ENCODE measurements at regions not wholly inside any gene's neighbourhood (a gene's known extent, or its start where the extent isn't known, plus 50 kb on each side); places are given as distances from the start of the nearest gene placed in this dataset.
A peak's percentile ranks its signal among the peaks of the same experiment; 100 is the strongest.

GRCh38 chr9:135016037-135016640, 71.3 kb upstream of the OLFM1 start:
- H3K27ac Mint-ChIP-seq, result no peak overlapping the region
- no peak for DNase-seq
- H3K4me3 Mint-ChIP-seq, result no peak overlapping the region
- no peaks in the 10 kb centered on the region for H3K36me3 Mint-ChIP-seq
- POLR2A ChIA-PET, result no interaction called here
- CTCF ChIA-PET, result no interaction called here
- no peaks in the 10 kb centered on the region for H3K4me1 Mint-ChIP-seq (ENCODE audit: low read depth)
- intact Hi-C loops (cut with micrococcal nuclease), result no loop called here
- peaks cover 11% of the 10 kb centered on the region for H3K27me3 Mint-ChIP-seq
- no peaks in the 10 kb centered on the region for H3K9me3 Mint-ChIP-seq

DNA sequence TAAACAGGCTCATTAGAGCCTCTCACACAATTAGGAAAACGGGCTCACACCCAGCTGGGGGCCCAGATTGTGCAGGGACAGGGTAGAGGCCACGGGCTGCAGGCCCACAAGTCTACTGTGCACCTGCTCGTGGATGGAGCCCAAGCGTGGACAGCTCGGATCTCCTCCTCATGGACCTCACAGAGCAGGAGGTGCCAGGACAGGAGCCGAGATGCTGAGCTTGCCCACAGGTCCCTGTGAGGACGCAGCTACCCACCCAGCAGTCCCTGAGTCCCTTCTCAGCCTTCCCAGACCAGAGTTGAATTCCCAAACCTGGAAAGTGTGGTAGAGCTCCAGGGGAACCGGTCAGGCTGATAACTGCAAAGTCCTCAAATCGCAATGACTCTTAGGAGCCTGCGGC, 70.6 kb upstream of the OLFM1 start:
- Mint-ChIP-seq H3K9me3 (no peaks in the 10 kb centered on the region), H3K36me3 (no peaks in the 10 kb centered on the region), H3K27ac (no peak overlapping the region), H3K4me1 (ENCODE audit: low read depth) (no peaks in the 10 kb centered on the region), H3K4me3 (no peak overlapping the region), H3K27me3 (peaks cover 11% of the 10 kb centered on the region)
- POLR2A ChIA-PET, result no interaction called here
- intact Hi-C loops (cut with micrococcal nuclease), result no loop called here
- CTCF ChIA-PET, result no interaction called here
- DNase-seq, result no peak

DNA sequence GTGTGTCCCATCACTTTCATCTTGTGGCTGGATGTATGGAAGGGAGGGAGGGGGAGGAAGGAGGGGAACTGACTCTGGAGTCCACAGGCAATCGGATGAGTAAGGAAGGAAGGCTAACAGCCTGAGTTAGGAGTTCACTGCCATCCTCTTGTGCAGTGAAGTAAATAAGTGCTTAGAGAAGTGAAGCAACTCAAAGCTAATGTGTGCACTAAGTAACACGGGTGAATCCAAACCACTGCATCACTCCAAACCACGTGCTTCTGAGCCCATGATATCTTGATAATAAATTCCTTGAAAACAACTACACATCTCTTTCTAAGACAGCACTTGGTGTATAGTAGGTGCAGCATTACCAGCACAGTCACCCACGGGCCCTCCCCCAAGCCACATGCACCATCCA, 69.6 kb upstream of the OLFM1 start:
- DNase-seq, result no peak
- H3K27ac Mint-ChIP-seq, result no peak overlapping the region
- ChIA-PET POLR2A (no interaction called here), CTCF (no interaction called here)
- H3K9me3 Mint-ChIP-seq, result no peaks in the 10 kb centered on the region
- no peaks in the 10 kb centered on the region for H3K4me1 Mint-ChIP-seq (ENCODE audit: low read depth)
- peaks cover 11% of the 10 kb centered on the region for H3K27me3 Mint-ChIP-seq
- no peak overlapping the region for H3K4me3 Mint-ChIP-seq
- intact Hi-C loops (cut with micrococcal nuclease), result no loop called here
- H3K36me3 Mint-ChIP-seq, result no peaks in the 10 kb centered on the region

- H3K27ac Mint-ChIP-seq, result no peak overlapping the region
- DNase-seq, result peak; percentile 10
- no peaks in the 10 kb centered on the region for H3K4me1 Mint-ChIP-seq (ENCODE audit: low read depth)
- no peaks in the 10 kb centered on the region for H3K9me3 Mint-ChIP-seq
- POLR2A ChIA-PET, result no interaction called here
- H3K4me3 Mint-ChIP-seq, result no peak overlapping the region
- H3K36me3 Mint-ChIP-seq, result no peaks in the 10 kb centered on the region
- H3K27me3 Mint-ChIP-seq, result peaks cover 11% of the 10 kb centered on the region
- intact Hi-C loops (cut with micrococcal nuclease), result no loop called here
- CTCF ChIA-PET, result no interaction called here
These were observed 69.1 kb upstream of the OLFM1 start for GRCh38 chr9:135018306-135018915.

- intact Hi-C loops (cut with micrococcal nuclease), result no loop called here
- Mint-ChIP-seq H3K36me3 (no peaks in the 10 kb centered on the region), H3K9me3 (no peaks in the 10 kb centered on the region), H3K4me1 (ENCODE audit: low read depth) (no peaks in the 10 kb centered on the region), H3K27me3 (peaks cover 7% of the 10 kb centered on the region), H3K4me3 (no peak overlapping the region), H3K27ac (no peak overlapping the region)
- no peak for DNase-seq
- ChIA-PET CTCF (no interaction called here), POLR2A (no interaction called here)
These were observed 68.2 kb upstream of the OLFM1 start for GRCh38 chr9:135019224-135019623.

GRCh38 chr9:135020481-135021392, 66.7 kb upstream of the OLFM1 start:
- POLR2A ChIA-PET, result no interaction called here
- no peak overlapping the region for H3K4me3 Mint-ChIP-seq
- no peaks in the 10 kb centered on the region for H3K27me3 Mint-ChIP-seq
- no peak for DNase-seq
- H3K9me3 Mint-ChIP-seq, result no peaks in the 10 kb centered on the region
- intact Hi-C loops (cut with micrococcal nuclease), result no loop called here
- no peak overlapping the region for H3K27ac Mint-ChIP-seq
- CTCF ChIA-PET, result interaction anchor here (1.0 kb wide), 1 partner anchor 392 kb away, joined by 3 read pairs; no protein-coding TSS in a partner anchor
- H3K36me3 Mint-ChIP-seq, result no peaks in the 10 kb centered on the region
- H3K4me1 Mint-ChIP-seq (ENCODE audit: low read depth), result no peaks in the 10 kb centered on the region

DNA sequence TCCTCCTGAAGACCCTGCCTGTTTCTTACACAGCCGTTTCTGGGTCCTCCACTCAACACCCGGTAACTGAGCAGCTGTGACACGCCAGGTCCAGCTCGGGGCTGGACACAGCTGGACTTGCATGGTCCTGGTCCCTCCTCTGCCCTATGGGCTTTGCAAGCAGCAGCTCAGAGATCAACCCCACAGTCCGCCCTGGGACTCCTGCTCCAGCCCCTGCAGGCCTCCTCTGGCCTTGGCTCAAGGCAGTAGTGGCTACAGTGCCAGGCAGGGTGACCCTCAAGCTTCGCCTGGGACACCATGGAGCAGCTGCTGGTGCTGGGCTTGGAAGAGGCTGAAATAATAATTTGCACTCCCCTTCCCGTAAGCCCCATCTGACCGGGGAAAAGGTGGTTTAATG, 66.1 kb upstream of the OLFM1 start:
- Mint-ChIP-seq H3K27ac (no peak overlapping the region), H3K4me1 (ENCODE audit: low read depth) (no peaks in the 10 kb centered on the region), H3K27me3 (no peaks in the 10 kb centered on the region), H3K4me3 (no peak overlapping the region), H3K9me3 (no peaks in the 10 kb centered on the region), H3K36me3 (no peaks in the 10 kb centered on the region)
- POLR2A ChIA-PET, result no interaction called here
- no peak for DNase-seq
- CTCF ChIA-PET, result no interaction called here
- intact Hi-C loops (cut with micrococcal nuclease), result no loop called here

DNA sequence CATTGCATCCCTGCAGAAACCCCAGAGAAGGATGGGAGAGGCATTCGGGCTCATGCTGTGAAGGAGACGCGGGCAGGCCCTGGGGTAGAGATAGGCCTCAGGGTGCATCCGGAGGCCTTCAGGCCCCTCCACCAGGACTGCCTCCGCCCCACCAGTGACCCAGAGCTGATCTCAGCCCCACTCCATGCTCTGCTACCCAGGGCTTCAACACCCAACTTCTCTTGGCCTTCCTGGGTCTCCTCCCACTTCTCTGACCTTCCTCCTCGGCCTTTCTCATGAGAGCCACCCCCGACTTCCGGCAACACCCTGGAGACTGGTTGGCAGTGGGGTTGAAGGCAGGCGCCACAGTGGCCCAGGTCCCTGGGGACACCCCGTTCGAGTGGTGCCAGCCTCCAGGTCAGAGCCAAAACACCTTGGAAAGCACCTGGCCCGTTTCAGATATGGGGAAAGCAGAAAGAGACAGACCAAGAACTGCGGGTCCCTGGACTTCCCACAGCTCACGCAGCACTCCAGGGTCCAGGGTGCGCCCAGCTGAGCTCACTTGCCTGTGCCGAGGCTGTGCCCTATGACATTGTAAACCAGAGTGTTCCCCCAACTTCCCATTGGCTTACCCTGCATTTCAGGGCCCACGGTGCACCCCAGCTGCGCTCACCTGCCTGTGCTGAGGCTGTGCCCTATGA, 65.1 kb upstream of the OLFM1 start:
- Mint-ChIP-seq H3K4me1 (ENCODE audit: low read depth) (no peaks in the 10 kb centered on the region), H3K27ac (no peak overlapping the region), H3K27me3 (no peaks in the 10 kb centered on the region), H3K36me3 (no peaks in the 10 kb centered on the region), H3K4me3 (no peak overlapping the region), H3K9me3 (no peaks in the 10 kb centered on the region)
- DNase-seq, result no peak
- CTCF ChIA-PET, result no interaction called here
- POLR2A ChIA-PET, result no interaction called here
- intact Hi-C loops (cut with micrococcal nuclease), result no loop called here

- no peak for DNase-seq
- H3K27ac Mint-ChIP-seq, result no peak overlapping the region
- ChIA-PET POLR2A (no interaction called here), CTCF (no interaction called here)
- H3K27me3 Mint-ChIP-seq, result no peaks in the 10 kb centered on the region
- H3K4me3 Mint-ChIP-seq, result no peak overlapping the region
- no peaks in the 10 kb centered on the region for H3K9me3 Mint-ChIP-seq
- H3K36me3 Mint-ChIP-seq, result no peaks in the 10 kb centered on the region
- no peaks in the 10 kb centered on the region for H3K4me1 Mint-ChIP-seq (ENCODE audit: low read depth)
- intact Hi-C loops (cut with micrococcal nuclease), result no loop called here
These were observed 64.2 kb upstream of the OLFM1 start for GRCh38 chr9:135023088-135023785.

- intact Hi-C loops (cut with micrococcal nuclease), result no loop called here
- Mint-ChIP-seq H3K4me1 (ENCODE audit: low read depth) (no peaks in the 10 kb centered on the region), H3K27ac (no peak overlapping the region), H3K9me3 (no peaks in the 10 kb centered on the region), H3K4me3 (no peak overlapping the region), H3K36me3 (no peaks in the 10 kb centered on the region), H3K27me3 (no peaks in the 10 kb centered on the region)
- POLR2A ChIA-PET, result no interaction called here
- CTCF ChIA-PET, result no interaction called here
- no peak for DNase-seq
These were observed 63.6 kb upstream of the OLFM1 start for GRCh38 chr9:135023786-135024405.

GRCh38 chr9:135029463-135029862, 58.0 kb upstream of the OLFM1 start:
- DNase-seq, result no peak
- no peak overlapping the region for H3K4me3 Mint-ChIP-seq
- CTCF ChIA-PET, result no interaction called here
- no peaks in the 10 kb centered on the region for H3K9me3 Mint-ChIP-seq
- POLR2A ChIA-PET, result no interaction called here
- H3K27me3 Mint-ChIP-seq, result no peaks in the 10 kb centered on the region
- no peaks in the 10 kb centered on the region for H3K4me1 Mint-ChIP-seq (ENCODE audit: low read depth)
- H3K27ac Mint-ChIP-seq, result no peak overlapping the region
- no peaks in the 10 kb centered on the region for H3K36me3 Mint-ChIP-seq
- intact Hi-C loops (cut with micrococcal nuclease), result no loop called here

Measured in activated CD4-positive, alpha-beta memory T cell treated with anti-CD3 and anti-CD28 coated beads for 36 hours (primary cell).